Kidney epithelial cell (primary cell): ENCODE measurements at regions not wholly inside any gene's neighbourhood (a gene's known extent, or its start where the extent isn't known, plus 50 kb on each side); places are given as distances from the start of the nearest gene placed in this dataset.

Experiments
- DNase-seq: peaks from one replicate; pipeline ENCODE4 v3.0.0-alpha.2; 2010; ENCODE audit warnings: low read depth
- H3K27me3 ChIP-seq: 2 replicates; pipeline ENCODE4 v1.6.0; 2011; ENCODE audit warnings: low read length; ENCODE audit not compliant: control insufficient read depth, insufficient read depth
- H3K36me3 ChIP-seq: 2 replicates; pipeline ENCODE4 v1.5.1; 2011; ENCODE audit warnings: low read length; ENCODE audit not compliant: control insufficient read depth, insufficient read depth
- H3K4me3 ChIP-seq: 2 replicates; pipeline ENCODE4 v1.5.1; 2011; ENCODE audit warnings: low read depth, mild to moderate bottlenecking, control low read depth, low read length
- TF ChIP-seq, protein P1 (sequence below): IDR thresholded peaks from 2 replicates; pipeline ENCODE4 v1.5.1; 2011; ENCODE audit warnings: mild to moderate bottlenecking, moderate library complexity, low read length, control low read depth, inconsistent platforms; ENCODE audit not compliant: insufficient read depth, poor library complexity, severe bottlenecking

- DNase-seq: no peak
Measured at GRCh38 chr3:187975561-187976364, 178.2 kb upstream of the LPP start.

DNA sequence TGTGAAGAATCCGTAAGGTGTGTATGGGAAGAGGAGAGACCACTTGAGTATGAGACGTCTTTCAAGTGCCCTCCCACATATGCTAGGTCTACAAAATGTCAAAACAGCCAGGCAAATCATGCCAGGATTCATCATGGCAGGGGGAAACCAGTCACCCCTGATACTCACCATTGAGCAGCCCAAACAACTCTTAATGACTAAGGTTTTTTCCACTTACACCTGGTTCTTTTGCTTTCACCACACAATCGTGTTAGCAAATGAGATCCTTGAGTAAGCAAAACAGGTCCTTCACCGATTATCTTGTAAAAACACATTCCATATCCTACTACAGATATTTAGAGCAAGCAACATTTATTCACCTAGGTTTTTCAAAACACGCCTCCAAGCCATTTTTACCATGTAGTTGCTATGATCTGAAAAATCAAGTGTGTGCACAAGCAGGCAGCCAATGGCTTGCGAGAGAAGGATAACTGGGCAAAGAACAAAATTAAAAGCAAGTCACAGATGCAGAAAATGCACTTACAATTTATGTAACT, 177.5 kb upstream of the LPP start:
- DNase-seq: no peak
- Histone ChIP-seq H3K36me3 (no peaks in the 10 kb centered on the region), H3K4me3 (no peak overlapping the region), H3K27me3 (no peaks in the 10 kb centered on the region)
- TF ChIP-seq, protein P1, sequence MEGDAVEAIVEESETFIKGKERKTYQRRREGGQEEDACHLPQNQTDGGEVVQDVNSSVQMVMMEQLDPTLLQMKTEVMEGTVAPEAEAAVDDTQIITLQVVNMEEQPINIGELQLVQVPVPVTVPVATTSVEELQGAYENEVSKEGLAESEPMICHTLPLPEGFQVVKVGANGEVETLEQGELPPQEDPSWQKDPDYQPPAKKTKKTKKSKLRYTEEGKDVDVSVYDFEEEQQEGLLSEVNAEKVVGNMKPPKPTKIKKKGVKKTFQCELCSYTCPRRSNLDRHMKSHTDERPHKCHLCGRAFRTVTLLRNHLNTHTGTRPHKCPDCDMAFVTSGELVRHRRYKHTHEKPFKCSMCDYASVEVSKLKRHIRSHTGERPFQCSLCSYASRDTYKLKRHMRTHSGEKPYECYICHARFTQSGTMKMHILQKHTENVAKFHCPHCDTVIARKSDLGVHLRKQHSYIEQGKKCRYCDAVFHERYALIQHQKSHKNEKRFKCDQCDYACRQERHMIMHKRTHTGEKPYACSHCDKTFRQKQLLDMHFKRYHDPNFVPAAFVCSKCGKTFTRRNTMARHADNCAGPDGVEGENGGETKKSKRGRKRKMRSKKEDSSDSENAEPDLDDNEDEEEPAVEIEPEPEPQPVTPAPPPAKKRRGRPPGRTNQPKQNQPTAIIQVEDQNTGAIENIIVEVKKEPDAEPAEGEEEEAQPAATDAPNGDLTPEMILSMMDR: no peak

More at GRCh38 chr3:187975561-187976364, 178.2 kb upstream of the LPP start:
- H3K27me3 ChIP-seq: no peaks in the 10 kb centered on the region
- no peak overlapping the region for H3K4me3 ChIP-seq
- TF ChIP-seq, protein P1: no peak
- no peaks in the 10 kb centered on the region for H3K36me3 ChIP-seq

DNA sequence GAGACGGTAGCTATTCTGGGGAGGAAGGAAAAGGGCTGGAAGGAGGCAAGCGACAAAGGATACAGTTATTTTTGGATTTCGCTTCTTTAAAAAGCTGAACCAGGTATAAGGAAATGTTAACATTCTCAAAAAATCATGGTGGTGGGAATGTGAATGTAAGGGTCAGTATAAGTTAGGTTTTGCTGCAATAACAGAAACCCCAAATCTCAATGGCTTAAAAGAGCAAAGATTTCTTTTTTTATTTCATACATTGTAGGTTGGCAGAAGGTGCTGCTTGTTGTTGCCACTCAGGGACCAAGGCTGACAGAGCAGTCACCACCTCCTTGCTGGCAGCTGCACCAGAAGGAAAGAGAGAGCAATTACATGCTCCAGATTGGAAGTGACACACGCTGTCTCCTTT, 176.3 kb upstream of the LPP start:
- H3K4me3 ChIP-seq: no peak overlapping the region

GRCh38 chr3:187978433-187979011, 175.4 kb upstream of the LPP start:
- H3K36me3 ChIP-seq: no peaks in the 10 kb centered on the region
- TF ChIP-seq, protein P1: no peak
- DNase-seq: no peak
- no peaks in the 10 kb centered on the region for H3K27me3 ChIP-seq
- H3K4me3 ChIP-seq: no peak overlapping the region

More for the DNA sequence above, 176.3 kb upstream of the LPP start:
- no peaks in the 10 kb centered on the region for H3K27me3 ChIP-seq
- TF ChIP-seq, protein P1: no peak
- DNase-seq: no peak
- H3K36me3 ChIP-seq: no peaks in the 10 kb centered on the region

DNA sequence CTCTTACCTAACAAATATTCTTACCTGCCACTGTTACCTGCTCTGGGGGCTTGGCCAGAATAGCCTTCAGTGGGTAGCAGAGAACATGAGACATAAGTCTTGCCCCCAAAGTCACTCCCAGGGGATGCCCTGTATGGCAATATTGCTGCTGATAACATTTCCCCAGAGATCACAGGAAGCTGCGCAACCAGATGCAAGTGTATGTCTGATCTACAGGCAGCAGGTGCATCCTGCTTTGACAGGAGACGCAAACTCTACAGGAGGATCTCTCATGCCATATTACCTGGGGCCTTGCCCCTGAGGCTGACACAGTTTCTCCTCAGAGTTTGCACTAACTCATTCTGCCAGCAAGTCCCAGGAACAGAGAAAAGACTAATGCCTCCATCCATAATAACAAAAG, 174.4 kb upstream of the LPP start:
- no peaks in the 10 kb centered on the region for H3K36me3 ChIP-seq
- TF ChIP-seq, protein P1: no peak

More for the DNA sequence above, 174.4 kb upstream of the LPP start:
- Histone ChIP-seq H3K4me3 (no peak overlapping the region), H3K27me3 (no peaks in the 10 kb centered on the region)
- DNase-seq: no peak
